ENCODE measurements at regions not wholly inside any gene's neighbourhood (a gene's known extent, or its start where the extent isn't known, plus 50 kb on each side); places are given as distances from the start of the nearest gene placed in this dataset.

GRCh38 chr10:130776724-130777123, 534.8 kb downstream of the TCERG1L start:
- DNase-seq, result no peak

DNA sequence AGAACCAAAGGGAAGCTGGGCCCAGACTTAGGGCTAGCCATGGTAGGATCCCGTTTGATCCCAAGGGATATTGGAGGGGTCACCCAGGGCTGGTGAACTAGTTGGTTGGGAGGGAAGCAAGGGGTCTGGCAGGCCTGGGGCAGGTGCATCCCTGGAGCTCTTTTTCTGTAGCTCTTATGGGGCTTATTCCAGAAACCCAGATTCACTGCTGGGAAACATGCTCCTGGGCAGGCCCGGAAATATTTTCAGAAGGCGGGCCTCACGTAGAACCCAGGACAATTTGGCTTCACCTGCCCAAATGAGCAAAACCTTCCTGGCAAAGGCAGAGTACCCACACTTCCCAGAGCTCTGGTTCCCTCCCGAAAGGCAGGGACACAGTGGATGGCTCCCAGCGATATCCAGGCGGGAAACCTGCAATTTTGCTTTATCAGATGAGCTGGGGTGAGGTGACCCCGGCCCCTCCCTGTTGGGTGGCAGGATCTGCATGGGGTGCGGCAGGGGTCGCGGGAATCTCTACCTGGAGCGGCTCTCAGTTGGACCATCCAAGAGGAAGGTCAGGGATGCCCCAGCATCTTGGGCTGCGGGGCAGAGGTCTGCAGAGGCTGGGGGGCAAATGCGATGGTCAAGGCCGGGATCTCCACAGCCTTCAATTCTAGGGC, 533.9 kb downstream of the TCERG1L start:
- DNase-seq, result no peak

DNA sequence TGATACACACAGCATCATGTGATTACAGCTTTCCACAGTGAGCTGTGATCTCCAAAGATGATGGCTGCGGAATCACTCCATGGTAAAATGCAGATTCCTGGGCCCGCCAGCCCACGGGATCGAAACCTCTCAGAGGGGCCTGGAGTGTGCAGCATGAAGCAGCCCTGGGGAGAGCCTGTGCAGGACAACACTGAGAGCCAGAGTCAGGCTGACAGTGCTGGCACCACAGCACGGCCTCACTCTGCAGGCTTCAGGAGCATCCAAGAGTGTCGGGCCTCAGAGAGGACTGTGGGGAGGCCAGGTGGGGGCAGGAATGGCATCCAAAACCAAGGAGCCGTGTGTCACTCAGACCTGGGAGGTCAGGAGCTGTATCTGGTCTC, 533.4 kb downstream of the TCERG1L start:
- DNase-seq, result no peak

- DNase-seq, result no peak
Measured at GRCh38 chr10:130780763-130781162, 530.8 kb downstream of the TCERG1L start.

GRCh38 chr10:130781206-130781605, 530.3 kb downstream of the TCERG1L start:
- DNase-seq, result no peak

DNA sequence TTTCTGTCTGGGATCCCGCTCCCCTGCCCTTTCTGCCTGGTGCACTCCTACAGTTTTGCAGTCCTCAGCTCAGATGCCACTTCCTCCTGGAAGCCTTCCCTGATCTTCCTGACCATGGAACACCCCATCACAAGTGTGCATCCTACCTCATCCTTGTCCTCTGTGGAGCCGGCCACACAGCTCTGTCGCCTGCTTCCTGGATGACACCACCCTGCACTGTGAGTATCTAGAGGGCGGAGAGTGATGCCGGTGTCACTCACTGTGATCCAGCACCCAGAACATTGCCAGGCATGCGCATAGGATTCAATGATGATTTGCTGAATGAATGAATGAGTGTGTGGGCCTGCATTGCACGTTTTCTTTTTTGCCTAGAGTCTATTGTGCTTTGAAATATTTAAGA, 529.9 kb downstream of the TCERG1L start:
- DNase-seq, result no peak

GRCh38 chr10:130782467-130782866, 529.1 kb downstream of the TCERG1L start:
- DNase-seq, result no peak

DNA sequence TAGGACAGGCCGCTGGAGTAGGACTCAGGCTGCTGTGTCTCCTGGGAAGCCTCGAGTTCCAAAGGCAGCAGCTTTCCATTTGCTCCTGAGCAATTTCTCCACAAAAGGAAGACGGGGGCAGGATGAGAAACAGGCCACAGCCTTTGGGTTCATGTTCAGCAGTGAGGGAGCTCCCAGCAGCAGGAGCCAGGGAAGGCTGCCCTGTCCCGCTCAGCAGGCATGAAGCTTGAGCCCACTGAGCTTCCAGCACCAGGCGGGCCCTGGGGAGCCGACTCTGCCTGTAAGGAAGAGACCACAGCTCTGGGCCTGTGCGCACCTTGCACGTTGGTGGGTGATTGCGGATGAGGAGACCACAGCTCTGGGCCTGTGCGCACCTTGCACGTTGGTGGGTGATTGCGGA, 527.2 kb downstream of the TCERG1L start:
- no peak for DNase-seq

DNA sequence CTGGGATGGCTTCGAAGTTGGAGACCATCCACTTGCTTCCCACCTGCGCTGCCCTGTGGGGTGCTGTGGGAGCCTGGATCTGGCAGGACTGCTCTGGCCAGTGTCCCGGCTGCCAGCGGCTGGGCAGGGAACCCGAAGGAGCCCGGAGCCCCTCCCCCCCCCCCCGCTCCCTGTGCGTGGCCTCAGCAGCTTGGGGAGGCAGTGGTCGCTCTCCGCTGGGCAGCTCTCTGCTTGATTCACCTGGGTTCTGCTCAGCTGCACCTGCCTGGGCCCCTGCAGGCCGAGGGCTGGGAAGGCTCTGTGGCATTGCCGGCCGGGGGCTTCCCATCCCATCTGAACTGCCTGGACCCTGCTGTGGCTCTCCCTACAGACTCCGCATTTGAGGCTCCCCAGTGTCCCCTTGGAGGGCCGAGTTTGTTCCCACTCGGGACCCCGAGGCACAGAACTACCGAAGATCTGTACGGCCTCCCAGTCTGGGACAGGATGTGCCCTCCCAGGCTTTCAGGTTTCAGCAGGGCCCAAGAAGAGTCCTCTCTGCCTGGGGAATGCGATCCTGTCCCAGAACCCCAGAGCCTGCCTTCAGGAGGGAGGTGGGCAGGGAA, 525.1 kb downstream of the TCERG1L start:
- DNase-seq, result no peak

DNA sequence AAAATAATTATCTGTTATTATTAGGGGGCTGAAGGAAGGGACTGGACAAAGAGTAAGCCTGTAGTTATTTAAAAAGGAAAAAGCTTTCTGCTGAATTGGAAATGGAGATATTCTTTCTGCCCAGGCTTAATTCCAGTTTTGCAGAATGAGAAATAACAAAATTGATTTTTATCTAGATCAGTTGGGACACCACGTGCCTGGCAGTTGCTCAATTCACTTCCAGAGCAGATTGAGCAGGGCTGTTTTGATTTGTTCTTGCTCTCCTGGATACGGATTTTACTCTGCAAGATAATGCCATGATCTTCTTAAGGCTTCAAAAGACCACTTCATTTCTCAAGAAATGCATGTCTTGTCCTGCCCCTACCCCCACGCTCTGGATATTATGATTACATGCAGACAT, 524.3 kb downstream of the TCERG1L start:
- no peak for DNase-seq

GRCh38 chr10:130787821-130788220, 523.7 kb downstream of the TCERG1L start:
- DNase-seq, result no peak

- DNase-seq, result no peak
Measured at GRCh38 chr10:130790339-130790738, 521.2 kb downstream of the TCERG1L start.

GRCh38 chr10:130792096-130792845, 519.2 kb downstream of the TCERG1L start:
- DNase-seq, result no peak

- DNase-seq, result no peak
Measured at GRCh38 chr10:130795819-130796218, 515.7 kb downstream of the TCERG1L start.

- DNase-seq, result no peak
Measured at GRCh38 chr10:130799532-130799931, 512.0 kb downstream of the TCERG1L start.

GRCh38 chr10:130800281-130800680, 511.2 kb downstream of the TCERG1L start:
- DNase-seq, result no peak

GRCh38 chr10:130801276-130801675, 510.2 kb downstream of the TCERG1L start:
- DNase-seq, result no peak

DNA sequence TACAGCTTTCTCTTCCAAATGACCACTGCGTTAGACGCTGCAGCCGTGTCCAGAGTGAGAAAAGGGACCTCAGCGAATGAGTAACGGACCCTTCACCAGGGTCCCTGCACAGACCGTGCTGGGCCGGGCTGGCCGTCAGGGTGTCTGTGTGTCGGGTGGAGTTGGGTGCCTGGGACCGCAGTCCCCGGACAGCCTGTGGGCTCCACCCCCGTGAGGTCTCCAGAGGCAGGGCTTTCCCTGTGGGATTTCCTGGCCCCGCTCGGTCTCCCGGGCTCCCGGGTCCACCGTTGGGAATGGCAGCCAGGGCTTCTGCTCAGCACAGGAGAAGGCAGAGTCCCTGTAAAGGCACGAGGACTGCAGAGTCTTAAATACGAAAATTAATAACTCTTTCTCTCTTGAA, 509.7 kb downstream of the TCERG1L start:
- DNase-seq, result no peak

DNA sequence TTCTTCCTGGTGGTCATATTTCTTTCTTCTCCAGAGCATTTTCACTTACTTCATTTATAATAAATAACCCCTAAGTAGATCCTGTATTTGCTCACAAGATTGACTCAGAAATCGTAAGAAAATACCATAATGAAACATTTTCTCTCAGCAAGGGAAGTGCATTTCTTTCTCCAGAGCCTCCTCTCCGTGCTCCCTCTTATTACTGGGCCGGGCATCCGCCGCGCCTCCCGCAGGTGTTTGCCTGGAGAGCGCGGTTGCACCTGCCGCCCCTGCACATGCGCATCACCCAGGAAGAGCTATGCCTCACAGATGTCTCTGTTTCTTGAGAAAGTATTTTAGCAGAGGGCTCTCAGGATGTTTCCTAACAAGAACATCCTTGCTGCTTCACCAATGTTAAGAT, 509.2 kb downstream of the TCERG1L start:
- DNase-seq, result no peak

DNA sequence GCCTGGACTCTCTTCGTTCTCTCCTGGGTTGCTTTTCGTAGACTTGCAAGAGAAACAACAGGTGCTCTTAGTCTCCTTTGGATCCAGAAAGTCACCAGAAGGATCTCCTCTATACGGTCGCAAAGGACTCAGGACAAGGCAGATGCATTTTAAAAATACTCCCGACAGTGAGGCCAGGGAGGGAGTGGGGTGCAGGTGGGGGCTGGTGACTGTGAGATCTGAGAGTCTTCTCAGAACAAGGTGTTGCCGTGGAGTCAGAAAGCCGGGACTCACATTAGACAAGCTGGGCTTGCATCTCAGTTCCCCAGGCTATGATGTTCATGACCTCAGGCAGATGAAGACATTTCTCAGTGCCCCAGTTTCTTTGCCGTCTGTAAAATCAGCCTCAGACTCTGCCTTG, 507.2 kb downstream of the TCERG1L start:
- DNase-seq, result no peak

GRCh38 chr10:130804778-130805634, 506.5 kb downstream of the TCERG1L start:
- DNase-seq, result no peak

GRCh38 chr10:130805635-130806030, 505.9 kb downstream of the TCERG1L start:
- DNase-seq, result no peak

DNA sequence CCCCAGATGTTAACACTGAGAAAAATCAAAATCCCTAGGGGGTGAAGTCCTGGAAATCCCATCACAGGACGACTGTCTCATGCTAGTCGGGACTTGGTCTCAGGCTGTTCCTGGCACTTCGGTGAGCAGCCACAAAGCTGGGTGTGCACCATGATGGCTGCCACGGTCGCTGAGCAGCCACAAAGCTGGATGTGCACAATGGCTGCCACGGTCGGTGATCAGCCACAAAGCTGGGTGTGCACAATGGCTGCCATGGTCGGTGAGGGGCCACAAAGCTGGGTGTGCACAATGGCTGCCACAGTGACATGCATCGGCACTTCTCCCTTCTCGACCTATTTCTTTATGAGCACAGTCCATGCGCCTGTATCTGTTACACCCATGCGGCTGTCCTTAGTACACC, 505.1 kb downstream of the TCERG1L start:
- DNase-seq, result no peak
